NB4 (cell line): ENCODE measurements at regions not wholly inside any gene's neighbourhood (a gene's known extent, or its start where the extent isn't known, plus 50 kb on each side); places are given as distances from the start of the nearest gene placed in this dataset.
"Not testable (repeated sequence)": the region's sequence is repeated elsewhere in the genome, so short reads cannot be mapped to it uniquely, and the experiment has no call there.

ENCODE experiments used
- CTCF ChIP-seq: IDR thresholded peaks from one replicate; pipeline ENCODE4 v1.5.1; 2012; ENCODE audit warnings: low read depth, low read length
- MAX ChIP-seq: IDR thresholded peaks from 2 replicates; pipeline ENCODE4 v1.6.1; 2011; ENCODE audit warnings: low read depth, low read length
- POLR2A ChIP-seq: IDR thresholded peaks from 2 replicates; pipeline ENCODE4 v1.6.1; 2011; ENCODE audit warnings: mild to moderate bottlenecking; ENCODE audit not compliant: insufficient read length; ENCODE audit errors: extremely low read depth

DNA sequence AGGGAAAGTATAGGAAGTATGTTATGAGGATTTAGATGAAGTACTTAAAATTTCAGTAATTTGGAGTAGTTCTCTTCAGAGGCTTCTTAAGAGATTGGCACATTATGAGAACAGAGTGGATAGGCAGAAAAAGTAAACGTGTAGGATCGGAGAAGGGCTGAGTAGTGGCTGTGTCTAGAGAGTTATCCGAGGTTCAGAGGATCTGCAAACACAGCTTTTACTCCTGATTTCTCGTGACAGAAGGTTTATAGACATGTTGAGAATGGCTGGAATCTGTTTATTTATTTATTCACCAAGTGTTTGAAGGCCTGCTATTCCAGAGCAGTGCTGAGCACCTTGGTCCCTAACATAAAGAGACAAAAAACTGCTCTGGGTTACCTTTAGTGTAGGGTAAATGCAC, 51.4 kb upstream of the NIPA1 start:
- not testable (repeated sequence) for TF ChIP-seq POLR2A, CTCF, MAX
